ENCODE measurements at regions not wholly inside any gene's neighbourhood (a gene's known extent, or its start where the extent isn't known, plus 50 kb on each side); places are given as distances from the start of the nearest gene placed in this dataset.

DNA sequence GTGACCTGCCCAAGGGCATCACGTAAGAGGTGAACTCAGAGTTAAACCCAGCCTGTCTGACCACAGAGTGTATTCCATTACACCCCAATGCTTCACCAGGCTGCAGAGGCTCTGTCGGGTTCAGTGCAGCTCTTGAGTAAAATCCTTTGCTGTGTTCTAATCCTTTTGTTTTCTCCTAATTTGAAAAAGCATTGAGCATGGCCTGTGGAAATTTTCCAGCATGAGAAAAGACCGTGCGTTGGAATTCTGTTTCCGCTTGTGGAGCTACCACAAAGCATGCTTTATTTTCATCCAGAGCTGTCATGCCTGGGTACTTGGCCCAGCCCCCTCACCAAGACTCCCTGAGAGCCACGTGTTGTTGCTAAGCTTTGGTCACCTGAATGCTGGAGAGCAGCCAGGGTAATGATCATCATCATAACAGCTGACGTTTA lies 317.6 kb downstream of the PRDM2 start:
- no peak overlapping the region for H2AFZ ChIP-seq
- H3K27ac ChIP-seq, result no peak overlapping the region
- no peaks in the 10 kb centered on the region for H3K4me1 ChIP-seq
- no peak overlapping the region for H3K9ac ChIP-seq
- no peaks in the 10 kb centered on the region for H3K27me3 ChIP-seq (ENCODE audit: control insufficient read depth, insufficient read depth, low read length)
- no peaks in the 10 kb centered on the region for H3K36me3 ChIP-seq (ENCODE audit: control insufficient read depth, insufficient read depth, low read length)
- TF ChIP-seq, protein P1, sequence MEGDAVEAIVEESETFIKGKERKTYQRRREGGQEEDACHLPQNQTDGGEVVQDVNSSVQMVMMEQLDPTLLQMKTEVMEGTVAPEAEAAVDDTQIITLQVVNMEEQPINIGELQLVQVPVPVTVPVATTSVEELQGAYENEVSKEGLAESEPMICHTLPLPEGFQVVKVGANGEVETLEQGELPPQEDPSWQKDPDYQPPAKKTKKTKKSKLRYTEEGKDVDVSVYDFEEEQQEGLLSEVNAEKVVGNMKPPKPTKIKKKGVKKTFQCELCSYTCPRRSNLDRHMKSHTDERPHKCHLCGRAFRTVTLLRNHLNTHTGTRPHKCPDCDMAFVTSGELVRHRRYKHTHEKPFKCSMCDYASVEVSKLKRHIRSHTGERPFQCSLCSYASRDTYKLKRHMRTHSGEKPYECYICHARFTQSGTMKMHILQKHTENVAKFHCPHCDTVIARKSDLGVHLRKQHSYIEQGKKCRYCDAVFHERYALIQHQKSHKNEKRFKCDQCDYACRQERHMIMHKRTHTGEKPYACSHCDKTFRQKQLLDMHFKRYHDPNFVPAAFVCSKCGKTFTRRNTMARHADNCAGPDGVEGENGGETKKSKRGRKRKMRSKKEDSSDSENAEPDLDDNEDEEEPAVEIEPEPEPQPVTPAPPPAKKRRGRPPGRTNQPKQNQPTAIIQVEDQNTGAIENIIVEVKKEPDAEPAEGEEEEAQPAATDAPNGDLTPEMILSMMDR (IDR thresholded peaks at IDR 0.05), result no peak
- no peak overlapping the region for H3K4me3 ChIP-seq (ENCODE audit: low read depth, low read length)
- H3K79me2 ChIP-seq, result no peaks in the 10 kb centered on the region
- no peaks in the 10 kb centered on the region for H3K9me3 ChIP-seq (ENCODE audit: control insufficient read depth, low read length)
- H3K4me2 ChIP-seq (ENCODE audit: low read length), result no peak overlapping the region

DNA sequence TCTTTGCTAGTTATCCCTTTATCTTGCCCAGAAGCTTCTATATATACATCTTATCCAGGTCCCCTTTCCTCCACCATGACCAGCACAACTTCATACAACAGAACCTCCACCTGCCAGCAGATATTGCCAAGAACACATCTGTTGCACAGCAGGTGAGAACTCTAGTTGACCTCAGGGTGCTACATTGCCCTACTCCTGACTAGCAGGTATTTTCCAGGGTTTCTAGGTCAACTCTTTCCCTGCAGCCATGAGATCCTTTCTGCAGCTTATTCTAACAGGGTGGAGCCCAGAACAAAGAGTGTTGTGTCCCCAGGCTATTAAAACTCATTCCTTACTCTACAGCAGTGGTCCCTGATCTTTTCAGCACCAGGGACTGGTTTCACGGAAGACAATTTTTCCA lies 319.5 kb downstream of the PRDM2 start:
- Histone ChIP-seq H3K4me2 (ENCODE audit: low read length) (no peak overlapping the region), H3K27ac (no peak overlapping the region), H3K79me2 (no peaks in the 10 kb centered on the region), H3K4me3 (ENCODE audit: low read depth, low read length) (no peak overlapping the region), H3K27me3 (ENCODE audit: control insufficient read depth, insufficient read depth, low read length) (no peaks in the 10 kb centered on the region), H2AFZ (no peak overlapping the region), H3K36me3 (ENCODE audit: control insufficient read depth, insufficient read depth, low read length) (no peaks in the 10 kb centered on the region), H3K9me3 (ENCODE audit: control insufficient read depth, low read length) (no peaks in the 10 kb centered on the region), H3K9ac (no peak overlapping the region), H3K4me1 (no peaks in the 10 kb centered on the region)
- TF ChIP-seq, protein P1 (IDR thresholded peaks at IDR 0.05), result no peak

DNA sequence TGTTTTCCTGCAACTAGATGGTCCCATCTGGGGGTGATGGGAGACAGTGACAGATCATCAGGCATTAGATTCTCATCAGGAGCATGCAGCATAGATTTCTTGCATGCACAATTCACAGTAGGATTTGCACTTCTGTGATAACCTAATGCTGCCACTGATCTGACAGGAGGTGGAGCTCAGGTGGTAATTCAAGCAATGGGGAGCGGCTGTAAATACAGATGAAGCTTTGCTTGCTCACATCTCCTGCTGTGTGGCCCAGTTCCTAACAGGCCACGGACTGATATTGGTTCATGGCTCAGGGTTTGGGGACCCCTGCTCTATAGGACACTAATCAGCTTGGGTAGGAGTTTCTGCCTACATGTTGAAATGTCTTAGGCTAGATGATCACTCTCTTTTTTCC lies 320.0 kb downstream of the PRDM2 start:
- H3K4me1 ChIP-seq, result no peaks in the 10 kb centered on the region
- H3K36me3 ChIP-seq (ENCODE audit: control insufficient read depth, insufficient read depth, low read length), result no peaks in the 10 kb centered on the region
- no peak overlapping the region for H3K4me3 ChIP-seq (ENCODE audit: low read depth, low read length)
- TF ChIP-seq, protein P1 (IDR thresholded peaks at IDR 0.05), result no peak
- no peak overlapping the region for H3K9ac ChIP-seq
- no peaks in the 10 kb centered on the region for H3K9me3 ChIP-seq (ENCODE audit: control insufficient read depth, low read length)
- H3K27ac ChIP-seq, result no peak overlapping the region
- H3K27me3 ChIP-seq (ENCODE audit: control insufficient read depth, insufficient read depth, low read length), result no peaks in the 10 kb centered on the region
- no peaks in the 10 kb centered on the region for H3K79me2 ChIP-seq
- no peak overlapping the region for H3K4me2 ChIP-seq (ENCODE audit: low read length)
- no peak overlapping the region for H2AFZ ChIP-seq

DNA sequence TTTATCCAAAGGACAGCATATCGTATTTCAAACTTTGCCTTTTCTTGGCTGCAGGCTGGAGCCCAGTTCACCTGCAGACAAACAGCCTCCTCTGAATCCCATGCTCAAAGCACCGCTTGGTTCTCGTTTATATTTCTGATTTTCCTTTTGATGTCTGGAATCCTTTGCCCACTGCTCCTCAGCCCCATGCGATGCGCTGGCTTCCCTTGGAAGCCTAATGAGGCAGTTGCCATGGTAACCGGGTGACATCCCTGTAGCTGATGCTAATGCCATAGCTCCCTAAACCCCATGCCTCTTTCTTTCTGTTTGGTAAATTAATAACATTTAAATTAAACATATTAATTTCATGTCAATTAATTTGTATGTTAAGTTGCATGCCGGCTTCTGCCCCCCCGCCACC lies 327.1 kb downstream of the PRDM2 start:
- Histone ChIP-seq H3K79me2 (no peaks in the 10 kb centered on the region), H3K27me3 (ENCODE audit: control insufficient read depth, insufficient read depth, low read length) (no peaks in the 10 kb centered on the region), H3K4me2 (ENCODE audit: low read length) (no peak overlapping the region), H3K36me3 (ENCODE audit: control insufficient read depth, insufficient read depth, low read length) (no peaks in the 10 kb centered on the region), H2AFZ (no peak overlapping the region), H3K27ac (no peak overlapping the region), H3K9ac (no peak overlapping the region), H3K4me1 (no peaks in the 10 kb centered on the region), H3K9me3 (ENCODE audit: control insufficient read depth, low read length) (no peaks in the 10 kb centered on the region), H3K4me3 (ENCODE audit: low read depth, low read length) (no peak overlapping the region)
- TF ChIP-seq, protein P1 (IDR thresholded peaks at IDR 0.05), result no peak

DNA sequence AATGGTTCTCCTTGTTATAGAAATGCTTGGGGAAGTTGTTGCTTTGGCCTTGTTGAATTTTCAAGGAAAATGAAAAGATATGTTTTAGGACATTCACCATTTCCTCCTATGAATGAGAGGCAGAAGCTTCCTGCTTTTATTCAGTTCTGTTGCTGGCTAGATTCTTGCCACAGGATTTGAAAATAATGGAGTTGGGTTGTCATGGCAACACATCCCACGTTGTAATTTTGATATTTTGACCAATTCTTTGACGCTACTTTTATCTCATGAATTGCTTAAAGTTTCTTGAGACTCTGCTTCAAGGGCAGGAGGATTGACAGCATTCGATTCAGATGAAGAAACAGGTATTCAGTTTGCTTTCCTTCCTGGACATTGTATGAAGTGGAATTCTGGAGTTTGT lies 331.5 kb downstream of the PRDM2 start:
- TF ChIP-seq, protein P1 (IDR thresholded peaks at IDR 0.05), result no peak
- no peaks in the 10 kb centered on the region for H3K9me3 ChIP-seq (ENCODE audit: control insufficient read depth, low read length)

More for the DNA sequence above, 331.5 kb downstream of the PRDM2 start:
- H3K79me2 ChIP-seq, result no peaks in the 10 kb centered on the region
- H3K27me3 ChIP-seq (ENCODE audit: control insufficient read depth, insufficient read depth, low read length), result no peaks in the 10 kb centered on the region
- H3K27ac ChIP-seq, result no peak overlapping the region
- H3K4me3 ChIP-seq (ENCODE audit: low read depth, low read length), result no peak overlapping the region
- no peak overlapping the region for H2AFZ ChIP-seq
- no peaks in the 10 kb centered on the region for H3K4me1 ChIP-seq
- H3K36me3 ChIP-seq (ENCODE audit: control insufficient read depth, insufficient read depth, low read length), result no peaks in the 10 kb centered on the region
- H3K4me2 ChIP-seq (ENCODE audit: low read length), result no peak overlapping the region
- H3K9ac ChIP-seq, result no peak overlapping the region

Measured in parathyroid adenoma (tissue), 2 donors.